Rectal smooth muscle tissue (tissue), 1 donor: ENCODE measurements at regions not wholly inside any gene's neighbourhood (a gene's known extent, or its start where the extent isn't known, plus 50 kb on each side); places are given as distances from the start of the nearest gene placed in this dataset.
"Not testable (repeated sequence)": the region's sequence is repeated elsewhere in the genome, so short reads cannot be mapped to it uniquely, and the experiment has no call there.

Experiments used
- H3K27ac ChIP-seq: one replicate; pipeline ENCODE4 v1.7.0; 2013; ENCODE audit warnings: low read depth, low read length, inconsistent platforms
- H3K27me3 ChIP-seq: one replicate; pipeline ENCODE4 v1.7.0; 2013; ENCODE audit warnings: low read length; ENCODE audit not compliant: control insufficient read depth, insufficient read depth
- H3K36me3 ChIP-seq: one replicate; pipeline ENCODE4 v1.7.0; 2013; ENCODE audit warnings: low read length; ENCODE audit not compliant: control insufficient read depth, insufficient read depth
- H3K4me1 ChIP-seq: one replicate; pipeline ENCODE4 v1.7.0; 2013; ENCODE audit warnings: low read length; ENCODE audit not compliant: control insufficient read depth, insufficient read depth
- H3K4me3 ChIP-seq: one replicate; pipeline ENCODE4 v1.7.0; 2013; ENCODE audit warnings: low read length
- H3K9ac ChIP-seq: one replicate; pipeline ENCODE4 v1.7.0; 2013; ENCODE audit warnings: low read length

GRCh38 chr1:143905214-143906179 is 66.3 kb downstream of the FAM72C start:
- not testable (repeated sequence) for H3K27ac ChIP-seq, H3K27me3 ChIP-seq, H3K36me3 ChIP-seq, H3K4me1 ChIP-seq, H3K9ac ChIP-seq
- peak overlapping the region; percentile 27 for H3K4me3 ChIP-seq

DNA sequence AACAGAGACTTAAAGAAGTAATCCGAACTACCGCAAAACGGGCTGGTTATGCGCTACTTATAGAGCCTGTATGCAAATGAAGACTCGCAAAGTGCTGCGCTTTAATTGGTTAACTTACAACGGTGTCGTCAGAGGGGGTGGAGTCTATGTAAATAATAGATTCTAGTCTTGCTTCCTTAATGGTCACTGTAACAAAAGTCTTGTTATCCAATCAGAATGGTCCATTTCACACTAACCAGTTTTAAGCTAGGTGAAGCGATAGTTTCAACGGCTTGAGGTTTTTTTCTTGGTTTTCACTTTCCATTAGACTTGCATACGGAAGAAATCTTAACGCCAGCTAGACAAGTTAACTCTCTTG is 67.2 kb downstream of the FAM72C start:
- not testable (repeated sequence) for H3K36me3 ChIP-seq, H3K9ac ChIP-seq, H3K4me3 ChIP-seq, H3K4me1 ChIP-seq, H3K27ac ChIP-seq, H3K27me3 ChIP-seq

DNA sequence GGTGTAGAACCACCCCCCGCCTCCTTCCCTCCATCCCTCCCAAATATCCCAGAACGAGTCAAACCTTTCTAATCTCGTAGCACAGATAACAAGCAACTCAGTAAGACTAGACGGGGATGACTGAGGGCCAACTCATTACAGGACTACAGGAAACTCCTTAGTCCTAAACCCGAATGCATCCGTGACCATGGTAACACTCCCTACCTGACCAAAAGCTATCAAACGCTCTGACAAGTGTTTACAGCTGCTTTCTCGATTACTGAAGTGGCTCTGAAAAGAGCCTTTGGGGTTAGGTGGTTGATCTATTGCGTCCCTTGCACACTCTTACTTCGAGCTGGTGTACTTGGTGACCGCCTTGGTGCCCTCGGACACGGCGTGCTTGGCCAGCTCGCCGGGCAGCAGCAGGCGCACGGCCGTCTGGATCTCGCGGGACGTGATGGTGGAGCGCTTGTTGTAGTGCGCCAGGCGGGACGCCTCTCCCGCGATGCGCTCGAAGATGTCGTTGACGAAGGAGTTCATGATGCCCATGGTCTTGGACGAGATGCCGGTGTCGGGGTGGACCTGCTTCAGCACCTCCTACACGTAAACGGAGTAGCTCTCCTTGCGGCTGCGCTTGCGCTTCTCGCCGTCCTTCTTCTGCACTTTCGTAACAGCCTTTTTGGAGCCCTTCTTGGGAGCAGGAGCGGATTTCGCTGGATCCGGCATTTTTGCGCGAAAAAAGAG is 67.7 kb downstream of the FAM72C start:
- H3K27ac ChIP-seq, H3K9ac ChIP-seq, H3K36me3 ChIP-seq, H3K4me1 ChIP-seq, H3K27me3 ChIP-seq: not testable (repeated sequence)
- peak overlapping the region; percentile 32 for H3K4me3 ChIP-seq

- H3K27ac ChIP-seq, H3K4me1 ChIP-seq, H3K27me3 ChIP-seq, H3K36me3 ChIP-seq, H3K9ac ChIP-seq, H3K4me3 ChIP-seq: not testable (repeated sequence)
Measured at GRCh38 chr1:143896377-143896776, 75.4 kb downstream of the FAM72C start.

GRCh38 chr1:143884932-143885574 is 86.7 kb downstream of the FAM72C start:
- not testable (repeated sequence) for H3K27ac ChIP-seq, H3K9ac ChIP-seq, H3K4me1 ChIP-seq, H3K4me3 ChIP-seq, H3K27me3 ChIP-seq, H3K36me3 ChIP-seq

DNA sequence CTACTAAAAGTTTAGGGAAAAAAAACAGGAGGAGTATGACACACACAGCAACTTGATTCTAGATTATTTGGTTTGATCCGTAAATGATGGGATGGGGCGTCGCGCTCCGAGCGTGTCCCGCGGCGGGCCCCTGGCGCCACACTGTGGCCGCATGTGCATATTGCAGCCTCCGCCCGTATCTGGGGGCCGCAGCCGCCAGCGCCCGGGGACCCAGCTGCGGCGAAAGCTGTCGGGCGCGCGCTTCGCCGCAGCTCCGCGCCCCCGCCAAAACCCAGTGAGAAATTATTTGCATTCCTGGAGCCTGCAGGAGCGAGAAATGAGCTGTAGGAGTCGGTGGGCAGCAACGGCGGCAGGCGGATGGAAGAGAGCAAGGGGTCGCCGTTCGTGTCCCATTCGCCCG is 87.3 kb downstream of the FAM72C start:
- H3K27ac ChIP-seq, H3K4me1 ChIP-seq, H3K36me3 ChIP-seq, H3K27me3 ChIP-seq, H3K9ac ChIP-seq, H3K4me3 ChIP-seq: not testable (repeated sequence)

GRCh38 chr1:143879757-143880536 is 91.8 kb downstream of the FAM72C start:
- not testable (repeated sequence) for H3K27ac ChIP-seq, H3K36me3 ChIP-seq, H3K27me3 ChIP-seq

DNA sequence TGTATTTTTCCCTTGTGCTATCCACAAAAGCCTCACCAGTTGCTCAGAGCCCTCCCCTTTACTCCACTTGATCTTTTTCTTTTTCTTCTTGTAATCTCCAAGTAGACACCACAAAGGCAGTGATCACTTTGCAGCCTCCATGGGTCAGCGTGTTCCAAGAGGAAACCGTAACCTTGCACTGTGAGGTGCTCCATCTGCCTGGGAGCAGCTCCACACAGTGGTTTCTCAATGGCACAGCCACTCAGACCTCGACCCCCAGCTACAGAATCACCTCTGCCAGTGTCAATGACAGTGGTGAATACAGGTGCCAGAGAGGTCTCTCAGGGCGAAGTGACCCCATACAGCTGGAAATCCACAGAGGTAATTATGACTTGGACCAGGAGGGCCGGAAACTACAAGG is 95.8 kb downstream of the FAM72C start:
- not testable (repeated sequence) for H3K36me3 ChIP-seq, H3K4me3 ChIP-seq, H3K4me1 ChIP-seq, H3K27ac ChIP-seq, H3K9ac ChIP-seq, H3K27me3 ChIP-seq

More at GRCh38 chr1:143879757-143880536, 91.8 kb downstream of the FAM72C start:
- not testable (repeated sequence) for H3K4me3 ChIP-seq, H3K9ac ChIP-seq, H3K4me1 ChIP-seq

- not testable (repeated sequence) for H3K27ac ChIP-seq, H3K9ac ChIP-seq, H3K36me3 ChIP-seq, H3K4me1 ChIP-seq, H3K4me3 ChIP-seq, H3K27me3 ChIP-seq
Measured at GRCh38 chr1:143874625-143875024, 97.2 kb downstream of the FAM72C start.

DNA sequence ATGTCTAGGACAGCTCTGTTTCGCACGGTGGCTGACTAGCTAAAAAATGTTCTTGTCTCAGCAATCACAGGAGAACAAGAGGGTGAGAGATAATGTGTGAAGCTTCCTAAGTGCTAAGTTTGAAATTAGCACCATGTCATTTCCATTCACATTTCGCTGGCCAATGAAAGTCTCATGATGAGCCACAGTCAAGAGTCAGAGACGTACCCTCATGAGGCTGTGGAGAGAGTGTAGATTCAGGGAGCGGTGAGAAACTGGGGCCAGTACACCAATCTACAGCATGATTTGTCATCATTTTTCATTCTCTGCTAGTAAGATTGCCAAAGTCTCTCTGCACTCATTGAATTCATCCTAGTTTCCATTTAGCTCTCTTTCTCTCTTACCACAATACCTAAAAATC is 98.1 kb downstream of the FAM72C start:
- H3K36me3 ChIP-seq, H3K4me3 ChIP-seq, H3K9ac ChIP-seq, H3K4me1 ChIP-seq, H3K27ac ChIP-seq, H3K27me3 ChIP-seq: not testable (repeated sequence)

DNA sequence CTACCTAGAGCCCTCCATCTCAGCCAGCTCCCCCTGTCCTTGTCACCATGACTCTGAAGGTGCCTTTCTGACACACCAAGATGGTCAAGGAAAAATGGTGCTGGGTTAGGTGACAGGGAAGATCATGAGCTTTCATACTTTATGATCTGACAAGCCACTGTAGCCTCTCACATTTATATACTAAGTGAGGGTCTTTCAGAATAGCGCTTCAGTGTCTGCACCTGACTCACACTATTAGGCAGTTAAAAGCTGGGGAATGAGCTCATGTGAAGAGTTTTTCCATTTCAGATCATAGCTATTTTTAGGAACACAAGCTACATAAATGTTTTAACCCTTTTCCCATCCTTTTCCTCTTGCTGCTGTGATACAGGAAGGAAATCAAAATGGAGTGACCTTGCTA is 101.4 kb downstream of the FAM72C start:
- H3K36me3 ChIP-seq, H3K4me1 ChIP-seq, H3K27me3 ChIP-seq, H3K4me3 ChIP-seq, H3K27ac ChIP-seq, H3K9ac ChIP-seq: not testable (repeated sequence)

DNA sequence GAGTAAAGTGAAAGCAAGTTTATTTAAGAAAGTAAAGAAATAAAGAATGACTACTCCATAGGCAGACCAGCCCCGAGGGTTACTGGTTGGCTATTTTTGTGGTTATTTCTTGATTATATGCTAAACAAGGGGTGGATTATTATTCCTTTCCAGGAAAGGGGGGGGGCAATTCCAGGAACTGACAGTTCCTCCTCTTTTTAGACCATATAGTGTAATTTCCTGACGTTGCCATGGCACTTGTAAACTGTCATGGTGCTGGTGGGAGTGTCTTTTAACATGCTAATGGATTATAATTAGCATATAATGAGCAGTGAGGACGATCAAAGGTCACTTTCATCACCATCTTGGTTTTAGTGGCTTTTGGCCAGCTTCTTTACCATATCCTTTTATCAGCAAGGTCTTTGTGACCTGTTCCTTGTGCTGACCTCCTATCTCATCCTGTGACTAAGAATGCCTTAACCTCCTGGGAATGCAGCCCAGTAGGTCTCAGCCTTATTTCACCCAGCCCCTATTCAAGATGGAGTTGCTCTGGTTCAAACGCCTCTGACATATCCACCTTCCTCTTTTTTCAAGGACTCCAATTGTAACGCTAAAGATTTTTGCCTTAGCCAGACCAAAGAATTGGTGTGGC is 104.1 kb downstream of the FAM72C start:
- not testable (repeated sequence) for H3K4me1 ChIP-seq, H3K36me3 ChIP-seq

More for the DNA sequence above, 104.1 kb downstream of the FAM72C start:
- not testable (repeated sequence) for H3K4me3 ChIP-seq, H3K27ac ChIP-seq, H3K27me3 ChIP-seq, H3K9ac ChIP-seq
